ENCODE measurements at regions not wholly inside any gene's neighbourhood (a gene's known extent, or its start where the extent isn't known, plus 50 kb on each side); places are given as distances from the start of the nearest gene placed in this dataset.

DNA sequence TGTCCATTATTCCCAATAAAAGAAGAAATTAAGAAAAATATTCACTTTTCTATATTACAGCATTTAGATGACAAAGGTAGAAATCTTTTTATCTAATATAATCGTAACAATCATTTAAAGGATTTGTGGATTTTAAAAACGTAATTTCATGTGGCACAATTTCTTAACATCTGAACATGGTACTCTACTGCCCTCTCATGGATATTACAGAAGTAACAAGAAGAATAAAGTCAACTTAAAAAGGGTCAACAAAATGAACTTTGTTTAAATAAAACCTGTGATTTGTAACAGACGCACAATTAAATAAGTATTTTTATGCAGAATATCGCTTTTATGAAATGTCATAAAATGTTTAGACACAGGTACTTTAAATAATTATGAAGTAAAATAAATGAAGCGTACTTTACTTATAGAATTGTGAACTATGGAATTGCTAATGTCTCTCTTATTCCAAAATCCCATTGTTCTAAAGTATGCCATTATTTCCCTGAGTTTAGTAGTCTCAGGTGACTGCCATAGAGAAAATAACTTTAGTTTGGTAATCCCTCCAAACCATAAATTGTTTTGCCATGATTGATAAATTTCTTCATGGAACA, 366.8 kb upstream of the ZNF385D start:
- DNase-seq = peak; percentile 38

DNA sequence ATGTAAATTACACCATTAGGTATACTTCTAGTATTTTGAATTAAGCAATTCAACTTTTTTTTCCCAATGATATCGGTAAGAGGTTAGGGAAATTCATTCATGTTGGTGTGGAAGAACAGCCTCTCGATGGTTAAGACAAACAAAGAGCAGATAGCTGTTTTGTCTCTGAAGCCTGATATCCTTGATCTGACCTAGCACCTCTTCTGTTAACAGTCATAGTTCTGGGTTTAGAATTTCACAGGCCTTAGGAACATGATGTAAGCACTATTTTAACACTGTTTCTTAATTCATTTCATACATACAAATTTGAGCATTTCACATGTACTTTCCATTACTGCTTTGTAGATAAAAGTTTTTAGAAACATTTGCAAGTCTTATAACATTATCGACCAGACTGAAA, 367.5 kb upstream of the ZNF385D start:
- no peak for DNase-seq

DNA sequence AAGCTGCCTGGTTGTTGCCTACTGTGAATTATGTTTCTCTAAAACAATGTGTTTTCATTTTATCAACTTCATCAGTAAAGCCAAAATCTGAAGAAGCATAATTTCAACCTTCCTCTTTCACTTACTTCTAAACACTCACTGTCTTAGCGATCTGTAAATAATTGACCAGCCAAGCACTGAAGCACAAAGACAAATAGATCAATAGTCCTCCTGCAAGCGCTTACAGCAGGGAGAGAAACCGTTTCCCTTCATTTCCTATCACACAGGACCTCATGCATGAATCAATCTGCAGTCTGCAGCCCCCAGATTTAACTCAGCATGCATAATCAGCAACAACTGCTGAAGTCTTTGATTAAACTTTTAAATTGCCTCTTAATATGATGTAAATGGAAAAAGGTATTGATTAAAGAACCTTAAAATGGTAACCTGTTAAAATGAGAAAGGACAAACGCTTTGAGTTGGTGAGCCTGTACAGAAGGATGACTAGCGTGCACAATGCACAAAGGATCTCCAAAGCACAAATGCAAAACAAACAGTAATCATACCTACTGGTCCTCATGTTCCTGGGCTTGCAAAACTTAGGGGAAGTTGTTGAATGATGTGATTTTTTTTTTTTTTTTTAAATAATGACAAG, 370.2 kb upstream of the ZNF385D start:
- no peak for DNase-seq

DNA sequence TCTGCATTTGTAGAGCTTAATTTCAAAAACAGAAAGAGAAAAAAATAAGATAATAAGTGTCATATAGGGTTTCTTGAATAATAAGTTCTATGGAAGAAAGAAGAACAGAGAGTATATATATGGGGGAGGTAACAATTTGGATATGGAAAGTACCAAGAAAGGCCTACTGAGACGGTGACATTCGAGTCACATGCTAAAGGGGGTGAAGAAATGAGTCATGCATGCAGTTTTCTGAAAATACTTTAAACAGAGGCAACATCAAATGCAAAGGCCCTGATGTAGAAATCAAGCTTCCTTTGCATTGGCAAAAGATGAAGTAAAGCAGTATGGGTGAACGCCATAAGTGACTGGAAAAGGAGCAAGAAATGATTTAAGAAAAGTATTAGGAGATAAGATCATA, 371.6 kb upstream of the ZNF385D start:
- DNase-seq = no peak

DNA sequence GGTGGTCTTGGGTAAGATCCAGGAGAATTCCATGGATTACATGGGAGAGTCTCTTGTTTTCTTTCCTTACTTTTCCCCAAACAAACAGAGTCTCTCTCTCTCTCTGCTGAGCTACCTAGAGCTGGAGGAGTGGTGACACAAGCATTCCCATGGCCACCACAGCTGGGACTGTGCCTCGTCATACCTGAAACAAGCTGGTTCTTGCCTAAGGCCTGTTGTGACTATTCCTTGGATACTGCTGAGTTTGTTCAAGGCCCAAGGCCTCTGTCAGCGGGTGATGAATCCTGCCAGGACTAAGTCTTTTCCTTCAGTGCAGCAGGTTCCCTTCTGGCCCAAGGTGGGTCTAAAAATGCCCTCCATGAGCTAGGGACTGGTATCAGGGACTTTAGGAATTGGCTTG, 378.1 kb upstream of the ZNF385D start:
- DNase-seq = no peak

DNA sequence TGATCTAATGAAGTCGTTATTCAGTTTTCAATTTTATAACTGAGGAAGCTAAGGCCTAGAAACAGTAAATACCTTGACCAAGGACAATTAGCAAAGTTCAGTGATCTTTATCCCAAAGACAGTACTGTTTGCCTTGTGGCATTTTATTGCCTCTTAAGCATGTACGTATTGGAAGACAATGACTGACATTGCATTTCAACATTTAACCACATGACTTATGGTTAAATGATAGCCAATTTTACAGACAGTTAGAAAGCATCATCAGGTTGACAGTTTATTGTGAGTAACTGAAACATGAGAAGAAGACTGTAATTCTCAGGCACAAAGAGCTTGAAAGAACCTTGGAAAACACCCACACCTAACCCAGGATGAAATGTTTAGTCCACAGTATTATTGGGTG, 390.8 kb upstream of the ZNF385D start:
- DNase-seq = no peak

DNA sequence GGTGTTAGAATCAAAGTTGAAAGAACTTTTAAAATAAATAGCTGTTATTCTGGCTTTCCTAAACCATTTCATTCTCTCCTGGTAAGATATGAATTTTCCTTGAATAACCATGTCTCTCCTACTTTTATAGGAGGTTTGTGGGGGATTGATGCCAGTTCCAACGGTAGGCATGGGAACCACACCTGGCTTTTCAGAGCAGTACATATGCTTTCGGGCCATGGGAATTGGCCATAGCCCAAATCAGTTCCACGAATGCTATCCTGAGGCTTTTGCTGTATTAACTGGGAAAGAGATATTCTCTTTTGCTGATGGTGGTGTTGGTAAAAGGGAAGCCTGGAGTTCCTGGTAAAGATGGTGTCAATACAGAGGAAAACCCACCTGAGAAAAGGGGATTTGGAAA, 396.2 kb upstream of the ZNF385D start:
- no peak for DNase-seq

DNA sequence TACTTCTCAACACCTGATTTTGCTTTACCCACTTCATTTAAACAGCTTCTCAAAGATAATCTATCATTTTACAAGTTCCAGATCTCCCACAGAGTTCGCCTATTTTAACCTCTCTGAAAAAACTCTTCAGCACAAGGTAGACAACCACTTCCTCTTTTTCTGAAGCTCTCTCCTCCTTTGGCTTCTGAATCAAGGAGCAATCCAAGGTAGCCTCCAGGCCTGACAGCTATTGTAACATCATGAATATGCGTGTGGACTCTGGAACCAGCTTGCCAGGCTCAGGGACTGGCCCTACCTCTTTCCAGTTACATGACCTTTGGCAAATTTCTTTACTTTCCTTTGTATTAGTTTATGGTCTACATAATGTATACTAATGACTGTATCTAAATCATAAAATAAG, 405.9 kb upstream of the ZNF385D start:
- DNase-seq = no peak

DNA sequence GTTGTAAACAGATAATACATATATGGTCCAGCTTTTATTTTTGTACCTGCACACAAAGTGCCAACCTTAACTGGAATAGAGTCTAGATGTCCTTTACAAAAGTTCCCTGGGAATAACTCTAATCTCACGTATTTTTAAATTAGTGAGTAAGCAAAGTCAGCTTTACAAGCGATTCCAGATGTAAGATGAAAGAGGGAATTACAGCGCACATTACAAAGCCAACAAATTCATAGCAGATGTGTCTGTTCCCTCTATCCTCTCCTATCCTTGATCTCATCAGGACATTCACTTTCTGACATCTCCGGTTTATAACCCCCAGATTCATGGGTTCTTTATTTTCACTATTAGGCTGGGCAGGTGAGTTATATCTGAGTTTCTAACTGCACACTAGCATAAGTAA, 406.8 kb upstream of the ZNF385D start:
- no peak for DNase-seq

DNA sequence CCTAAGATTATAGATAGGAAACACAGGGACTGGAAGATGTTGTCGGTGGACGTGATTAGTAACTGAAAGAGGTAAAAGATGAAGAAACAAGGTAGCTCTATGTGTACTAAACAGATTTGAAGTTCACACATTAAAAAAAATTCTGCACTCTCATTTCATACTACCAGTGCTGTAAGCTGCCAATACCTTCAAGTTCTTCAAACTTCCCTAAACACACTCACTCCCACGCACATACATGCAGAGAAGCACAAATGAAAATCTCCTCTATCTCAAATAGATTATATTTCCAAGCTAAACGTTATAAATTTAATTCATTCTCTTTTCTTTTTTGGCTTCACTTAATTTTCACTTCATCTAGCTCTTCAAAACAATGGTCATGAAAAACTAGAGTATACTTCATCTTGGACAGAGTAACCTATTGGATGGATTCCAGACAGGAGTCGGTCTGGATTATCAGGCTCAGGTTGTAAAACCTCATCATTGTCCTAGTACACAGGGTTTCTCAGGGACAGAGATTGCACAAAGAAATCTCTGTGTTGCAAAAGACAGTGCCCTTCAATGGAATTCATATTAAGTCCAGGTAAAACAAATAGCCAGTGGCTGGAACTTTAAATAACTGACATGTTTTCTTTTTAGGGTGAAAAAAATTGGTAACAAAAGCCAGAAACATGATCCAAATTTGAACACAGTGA, 408.1 kb upstream of the ZNF385D start:
- DNase-seq = no peak

DNA sequence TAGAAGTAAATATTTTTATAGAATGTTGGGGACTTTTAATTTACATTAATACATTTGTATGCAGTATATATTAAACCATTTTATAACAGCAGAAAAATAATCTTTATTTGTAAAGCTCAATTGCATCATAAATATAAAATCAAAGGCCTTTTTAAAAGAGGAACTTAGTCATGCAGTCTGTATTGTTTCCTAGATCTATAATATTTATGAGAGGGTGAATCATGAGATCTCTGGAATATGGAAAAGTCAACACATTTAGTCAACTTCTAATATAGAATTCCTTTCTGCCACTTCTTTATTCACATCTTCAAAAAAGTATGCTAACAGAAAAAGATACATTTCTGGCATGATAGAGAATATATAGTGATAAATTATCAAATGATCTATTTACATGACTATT, 410.3 kb upstream of the ZNF385D start:
- no peak for DNase-seq

DNA sequence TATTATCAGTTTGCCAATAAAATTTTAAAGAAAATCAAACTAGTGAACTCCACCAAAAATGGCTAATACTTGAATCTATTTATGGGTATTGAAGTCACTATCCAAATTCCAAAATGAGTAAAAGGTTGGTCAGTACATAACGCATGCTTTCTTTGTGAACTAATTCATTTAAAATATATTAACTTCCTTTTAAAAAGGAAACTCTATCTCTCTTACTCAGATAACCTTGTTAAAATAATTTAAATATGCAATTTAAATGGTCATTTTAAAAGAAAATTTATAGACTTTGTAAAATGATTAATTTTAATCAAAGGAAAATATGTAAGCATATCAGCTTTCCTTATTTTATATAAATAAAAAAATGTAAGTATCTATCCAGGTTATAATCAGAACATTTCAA, 419.4 kb upstream of the ZNF385D start:
- DNase-seq = no peak

DNA sequence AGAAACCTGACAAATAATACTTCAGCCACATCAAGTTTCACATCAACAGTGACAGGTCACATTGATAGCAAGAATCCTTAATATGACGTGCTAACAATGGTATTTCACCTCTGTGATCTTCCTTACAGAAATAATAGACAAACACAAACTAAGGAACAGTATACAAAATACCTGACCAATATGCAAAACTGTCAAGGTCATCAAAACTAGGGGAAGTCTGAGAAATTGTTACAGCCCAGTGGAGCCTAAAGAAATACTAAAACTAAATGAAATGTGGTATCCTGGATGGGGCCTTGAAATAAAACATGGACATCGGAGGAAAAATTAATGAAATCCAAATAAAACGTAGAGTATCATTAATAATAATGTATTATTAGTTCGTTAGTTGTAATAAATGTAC, 422.0 kb upstream of the ZNF385D start:
- no peak for DNase-seq

DNA sequence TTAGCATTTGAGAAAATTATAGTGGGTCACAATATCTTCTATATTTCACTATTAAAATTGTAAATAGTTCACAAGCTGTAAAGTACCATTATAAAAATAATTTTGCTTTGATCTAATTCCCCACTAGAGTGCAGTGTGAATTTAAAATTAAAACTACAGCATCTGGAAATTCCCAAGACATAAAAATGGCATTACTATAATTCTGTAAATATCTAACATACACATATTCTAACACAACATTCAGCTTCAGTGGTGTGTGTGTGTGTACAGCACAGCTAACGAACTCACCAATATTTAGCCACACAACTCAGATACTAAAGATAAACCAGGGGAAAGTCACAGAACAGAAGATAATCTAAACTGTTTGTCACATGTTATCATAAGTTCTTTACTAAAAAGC, 424.9 kb upstream of the ZNF385D start:
- no peak for DNase-seq

DNA sequence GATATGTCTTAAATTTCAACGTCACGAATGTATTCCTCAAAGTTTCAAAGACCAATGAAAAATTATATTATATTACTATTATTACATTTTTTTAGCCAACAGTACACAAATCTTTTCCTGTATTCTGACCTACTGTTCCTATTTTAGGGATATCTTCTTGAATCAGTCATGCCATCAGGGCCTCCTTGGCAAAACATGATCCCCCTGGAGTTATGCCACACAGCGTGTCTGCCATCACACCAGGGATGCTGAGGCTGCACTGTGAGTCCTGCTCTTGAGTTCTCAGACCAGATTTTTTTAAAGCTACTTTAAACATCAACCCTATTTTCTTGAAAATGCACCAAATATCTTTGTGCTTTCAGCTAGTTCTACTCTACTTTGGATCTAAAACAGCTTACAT, 425.9 kb upstream of the ZNF385D start:
- DNase-seq = no peak

DNA sequence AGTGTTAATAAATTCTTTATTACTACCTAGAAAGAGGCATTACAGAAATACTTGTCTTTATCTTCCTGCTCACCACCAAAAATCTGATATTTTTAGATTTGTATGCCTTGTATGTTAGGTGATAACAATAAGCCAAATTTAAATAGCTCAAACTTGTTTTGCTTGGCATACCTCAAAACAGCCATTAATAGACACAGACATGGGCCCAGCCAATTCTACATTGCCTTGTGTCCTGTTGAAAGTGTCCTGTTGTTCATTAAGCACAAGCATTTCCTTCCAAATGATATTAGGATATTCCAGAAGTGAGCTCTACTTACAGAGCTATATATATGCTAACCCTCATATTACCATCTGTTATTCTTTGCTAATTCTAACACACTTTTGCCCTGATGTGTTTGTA, 438.6 kb upstream of the ZNF385D start:
- no peak for DNase-seq

DNA sequence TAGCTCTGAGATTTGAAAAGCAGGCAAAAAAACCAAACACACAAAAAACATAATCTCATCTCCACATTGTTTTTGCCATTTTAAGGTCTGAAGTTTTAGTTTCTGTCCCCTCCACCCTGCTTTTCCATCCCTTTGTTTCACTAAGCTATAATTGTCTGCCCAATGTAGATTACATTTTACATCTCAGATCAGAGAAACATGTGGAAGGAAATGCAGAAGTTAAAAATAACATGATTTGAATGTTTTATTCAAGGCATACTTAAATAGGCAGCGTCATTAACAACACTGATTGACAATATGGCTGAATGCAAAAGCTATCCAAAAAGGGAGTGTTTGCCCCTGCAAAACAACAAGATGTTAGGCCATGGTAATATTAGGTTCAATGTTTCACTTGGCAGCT, 448.1 kb upstream of the ZNF385D start:
- DNase-seq = no peak

DNA sequence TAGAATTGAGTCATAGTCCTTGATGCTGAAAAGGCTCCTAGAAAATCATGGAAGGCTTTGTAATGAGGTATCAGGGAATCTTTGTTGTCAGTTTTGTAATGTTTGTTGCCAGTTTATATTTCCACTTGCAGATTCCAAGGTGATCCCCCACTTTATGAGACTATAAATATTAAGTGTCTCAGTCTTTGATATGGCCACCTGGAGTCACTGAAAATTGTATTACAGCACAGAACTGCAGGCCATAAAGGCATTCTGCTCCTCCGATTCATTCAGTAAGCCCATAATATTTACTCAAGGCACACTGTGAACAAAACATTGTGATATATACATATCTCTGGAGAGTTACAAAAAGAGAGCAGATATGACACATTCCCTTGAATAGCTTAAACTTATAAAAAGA, 457.8 kb upstream of the ZNF385D start:
- no peak for DNase-seq

DNA sequence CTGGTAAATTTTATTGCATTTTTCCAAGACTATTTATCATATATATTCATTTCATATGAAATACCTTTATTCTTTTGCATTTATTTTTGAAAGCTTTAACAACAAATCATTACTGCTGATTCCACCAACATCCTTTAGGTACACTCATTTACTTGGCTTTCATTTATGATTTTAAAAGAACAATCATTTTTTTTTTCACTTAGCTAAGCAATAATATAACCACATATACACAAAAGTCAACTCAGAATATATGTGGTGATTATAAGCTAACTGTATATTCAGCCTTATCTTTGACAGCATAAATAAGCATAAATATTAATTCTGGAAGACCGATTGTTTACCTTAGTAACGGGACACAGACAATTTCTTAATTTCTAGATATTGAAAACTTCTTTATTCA, 458.6 kb upstream of the ZNF385D start:
- no peak for DNase-seq

DNA sequence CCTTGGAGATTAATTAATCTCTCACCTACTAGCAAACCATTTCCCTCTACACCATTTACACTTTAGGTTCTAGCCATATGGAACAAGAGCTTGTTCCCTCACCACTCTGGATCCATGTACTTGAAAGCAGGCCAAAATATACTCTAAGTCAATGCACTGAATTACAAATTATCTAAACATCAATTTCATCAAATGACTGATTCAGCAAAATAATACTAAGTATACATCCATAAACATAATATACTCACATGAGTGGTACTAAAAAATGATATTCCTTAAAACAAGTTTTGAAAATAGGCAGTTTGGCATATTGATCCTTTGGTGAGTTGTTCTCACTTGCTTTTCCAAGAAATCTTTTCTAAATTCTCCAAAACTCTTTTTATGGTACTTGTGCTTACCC, 459.7 kb upstream of the ZNF385D start:
- no peak for DNase-seq

DNA sequence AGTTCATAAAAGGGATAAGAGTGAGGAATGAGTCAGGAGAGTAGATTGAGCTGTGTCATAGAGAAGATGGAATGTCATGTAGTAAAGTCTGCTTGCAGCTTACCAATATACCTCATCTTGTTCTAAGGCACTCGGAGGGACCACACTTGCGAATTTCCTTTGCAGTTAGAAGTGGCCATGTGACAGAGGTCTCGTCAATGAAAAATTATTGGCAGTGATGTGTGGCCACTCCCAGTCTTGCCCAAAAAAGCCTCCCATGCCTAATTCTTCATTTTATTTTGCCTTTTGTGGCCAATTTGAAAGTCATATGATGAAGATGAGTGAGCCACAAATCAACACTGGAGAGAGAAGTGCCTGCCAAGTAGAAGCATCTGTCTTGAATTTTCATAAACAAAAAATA, 465.6 kb upstream of the ZNF385D start:
- no peak for DNase-seq

DNA sequence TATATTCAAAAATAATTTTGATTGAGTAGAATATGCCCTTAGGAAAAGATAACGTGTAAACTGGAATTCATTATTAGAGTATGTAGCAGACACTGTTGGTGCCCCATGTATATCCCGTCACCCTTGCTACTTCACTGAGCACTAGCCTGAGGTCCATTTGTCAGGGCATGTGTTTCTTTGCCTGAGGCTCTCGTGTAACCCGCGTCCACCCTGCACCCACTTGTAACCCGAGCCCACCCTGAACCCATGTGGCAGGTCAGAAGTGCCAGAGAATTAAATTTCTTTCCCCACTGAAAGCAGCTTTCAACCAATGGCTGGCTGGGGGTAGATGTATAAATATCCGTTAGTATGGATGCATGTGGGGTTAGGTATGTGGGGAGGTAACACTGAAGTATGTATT, 474.2 kb upstream of the ZNF385D start:
- no peak for DNase-seq

DNA sequence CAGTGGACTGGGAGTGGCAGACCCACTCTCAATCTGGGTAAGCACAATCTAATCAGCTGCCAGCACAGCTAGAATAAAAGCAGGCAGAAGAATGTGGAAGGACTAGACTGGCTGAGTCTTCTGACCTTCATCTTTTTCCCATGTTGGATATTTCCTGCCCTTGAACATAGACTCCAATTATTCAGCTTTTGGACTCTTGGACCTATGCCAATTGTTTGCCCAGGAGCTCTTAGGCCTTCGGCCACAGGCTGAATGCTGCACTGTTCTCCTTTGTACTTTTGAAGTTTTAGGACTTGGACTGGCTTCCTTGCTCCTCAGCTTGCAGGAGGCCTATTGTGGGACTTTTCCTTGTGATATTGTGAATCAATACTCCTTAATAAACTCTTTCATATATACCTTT, 477.7 kb upstream of the ZNF385D start:
- no peak for DNase-seq

DNA sequence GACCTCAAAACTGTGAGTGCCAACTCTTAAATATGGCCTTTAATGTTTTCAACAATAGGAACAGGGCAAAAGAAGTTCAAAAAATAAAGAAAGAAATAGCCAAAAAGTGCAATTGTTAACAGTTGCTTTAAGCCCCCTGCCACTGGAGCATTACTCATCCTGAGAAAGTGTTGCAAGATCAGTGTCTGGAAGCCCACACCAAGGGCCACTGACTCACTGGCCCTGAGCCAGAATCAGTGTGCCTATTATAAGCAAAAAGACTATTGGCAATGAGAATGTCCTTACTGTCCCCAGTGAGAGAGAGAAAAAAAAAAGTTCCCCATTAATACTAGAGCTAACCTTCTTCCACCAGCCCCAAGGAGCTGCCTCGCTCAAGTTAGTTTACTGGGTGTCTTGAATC, 480.1 kb upstream of the ZNF385D start:
- no peak for DNase-seq
